ENCODE measurements at regions not wholly inside any gene's neighbourhood (a gene's known extent, or its start where the extent isn't known, plus 50 kb on each side); places are given as distances from the start of the nearest gene placed in this dataset.
"Not testable (repeated sequence)": the region's sequence is repeated elsewhere in the genome, so short reads cannot be mapped to it uniquely, and the experiment has no call there.

DNA sequence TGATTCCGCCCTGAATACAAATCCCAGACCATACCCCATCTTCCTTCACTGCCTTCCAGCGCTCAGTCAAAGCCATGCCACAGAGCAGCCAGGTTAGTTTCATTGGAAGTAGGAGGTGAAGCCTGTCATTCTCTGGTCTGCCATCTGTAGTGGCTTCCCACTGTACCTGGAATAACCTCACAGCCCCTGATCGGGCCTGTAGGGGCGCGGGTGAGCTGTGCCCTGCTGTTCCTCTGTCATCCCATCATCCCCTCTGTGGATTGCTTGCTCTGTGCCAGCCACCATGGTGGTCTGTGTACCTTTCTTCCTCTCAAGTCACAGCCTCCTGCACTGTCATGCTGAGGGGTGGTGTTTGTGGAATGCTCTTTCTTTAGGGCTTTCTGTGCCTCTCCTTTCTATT is 155.1 kb downstream of the ZNF22 start:
- DNase-seq (ENCODE audit: low spot score) = no peak
- in situ Hi-C loops (cut with MboI; ENCODE audit: low pct_unique_long_range_greater_than_20kb, low sequenced_read_pairs, unreplicated experiment) = no loop called here
- no peak for TF ChIP-seq CTCF (IDR thresholded peaks at IDR 0.05; ENCODE audit: extremely low read depth, insufficient read depth, missing control alignments)

DNA sequence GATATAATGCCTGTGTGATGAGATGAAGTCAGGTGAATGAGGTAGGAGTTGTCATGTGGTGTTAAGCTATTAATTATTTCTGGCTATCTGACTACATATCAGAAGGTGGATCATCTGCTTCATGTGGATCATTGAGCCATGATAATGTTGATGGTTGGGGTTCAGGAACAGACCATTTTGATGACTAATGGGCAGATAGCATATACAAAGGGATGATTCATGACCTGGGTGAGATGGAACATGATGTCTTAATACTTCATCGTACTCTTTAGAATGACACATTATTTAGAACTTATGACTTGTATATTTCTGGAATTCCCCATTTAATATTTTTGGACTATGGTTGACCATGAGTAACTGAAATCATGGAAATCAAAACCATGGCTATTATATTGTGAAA is 155.1 kb downstream of the OR13A1 start:
- no peak for TF ChIP-seq CTCF (IDR thresholded peaks at IDR 0.05; ENCODE audit: extremely low read depth, insufficient read depth, missing control alignments)
- in situ Hi-C loops (cut with MboI; ENCODE audit: low pct_unique_long_range_greater_than_20kb, low sequenced_read_pairs, unreplicated experiment) = no loop called here
- DNase-seq (ENCODE audit: low spot score) = no peak

- TF ChIP-seq CTCF (IDR thresholded peaks at IDR 0.05; ENCODE audit: extremely low read depth, insufficient read depth, missing control alignments) = no peak
- in situ Hi-C loops (cut with MboI; ENCODE audit: low pct_unique_long_range_greater_than_20kb, low sequenced_read_pairs, unreplicated experiment) = no loop called here
- no peak for DNase-seq (ENCODE audit: low spot score)
Observed at GRCh38 chr10:45163315-45163975, 152.0 kb downstream of the OR13A1 start.

- DNase-seq (ENCODE audit: low spot score); in situ Hi-C loops (cut with MboI; ENCODE audit: low pct_unique_long_range_greater_than_20kb, low sequenced_read_pairs, unreplicated experiment): not testable (repeated sequence)
Observed at GRCh38 chr10:45175520-45176118, 139.8 kb downstream of the OR13A1 start.

- in situ Hi-C loops (cut with MboI; ENCODE audit: low pct_unique_long_range_greater_than_20kb, low sequenced_read_pairs, unreplicated experiment) = no loop called here
- DNase-seq (ENCODE audit: low spot score) = no peak
- TF ChIP-seq CTCF (IDR thresholded peaks at IDR 0.05; ENCODE audit: extremely low read depth, insufficient read depth, missing control alignments) = no peak
Observed at GRCh38 chr10:45179691-45180090, 135.7 kb downstream of the OR13A1 start.

DNA sequence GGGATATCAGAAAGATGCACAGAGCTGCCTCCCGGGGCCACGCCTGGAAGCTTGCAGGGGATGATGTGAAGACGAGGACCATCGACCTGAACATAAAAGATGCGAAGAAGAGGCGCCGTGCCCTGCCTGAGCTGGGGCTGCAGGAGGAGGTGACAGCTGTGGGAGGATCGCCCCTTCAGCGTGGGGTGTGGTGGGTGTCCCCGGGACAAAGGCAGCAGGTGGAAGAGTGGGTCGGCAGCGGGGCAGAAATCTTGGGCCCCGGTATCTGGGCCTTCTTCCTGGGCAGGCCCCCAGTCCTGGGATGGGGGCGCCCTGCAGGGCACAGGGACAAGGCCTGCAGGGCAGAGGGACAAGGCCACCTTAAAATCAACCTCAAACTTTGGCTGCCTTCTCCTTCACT is 134.9 kb downstream of the OR13A1 start:
- in situ Hi-C loops (cut with MboI; ENCODE audit: low pct_unique_long_range_greater_than_20kb, low sequenced_read_pairs, unreplicated experiment) = no loop called here
- TF ChIP-seq CTCF (IDR thresholded peaks at IDR 0.05; ENCODE audit: extremely low read depth, insufficient read depth, missing control alignments) = no peak
- DNase-seq (ENCODE audit: low spot score) = no peak

DNA sequence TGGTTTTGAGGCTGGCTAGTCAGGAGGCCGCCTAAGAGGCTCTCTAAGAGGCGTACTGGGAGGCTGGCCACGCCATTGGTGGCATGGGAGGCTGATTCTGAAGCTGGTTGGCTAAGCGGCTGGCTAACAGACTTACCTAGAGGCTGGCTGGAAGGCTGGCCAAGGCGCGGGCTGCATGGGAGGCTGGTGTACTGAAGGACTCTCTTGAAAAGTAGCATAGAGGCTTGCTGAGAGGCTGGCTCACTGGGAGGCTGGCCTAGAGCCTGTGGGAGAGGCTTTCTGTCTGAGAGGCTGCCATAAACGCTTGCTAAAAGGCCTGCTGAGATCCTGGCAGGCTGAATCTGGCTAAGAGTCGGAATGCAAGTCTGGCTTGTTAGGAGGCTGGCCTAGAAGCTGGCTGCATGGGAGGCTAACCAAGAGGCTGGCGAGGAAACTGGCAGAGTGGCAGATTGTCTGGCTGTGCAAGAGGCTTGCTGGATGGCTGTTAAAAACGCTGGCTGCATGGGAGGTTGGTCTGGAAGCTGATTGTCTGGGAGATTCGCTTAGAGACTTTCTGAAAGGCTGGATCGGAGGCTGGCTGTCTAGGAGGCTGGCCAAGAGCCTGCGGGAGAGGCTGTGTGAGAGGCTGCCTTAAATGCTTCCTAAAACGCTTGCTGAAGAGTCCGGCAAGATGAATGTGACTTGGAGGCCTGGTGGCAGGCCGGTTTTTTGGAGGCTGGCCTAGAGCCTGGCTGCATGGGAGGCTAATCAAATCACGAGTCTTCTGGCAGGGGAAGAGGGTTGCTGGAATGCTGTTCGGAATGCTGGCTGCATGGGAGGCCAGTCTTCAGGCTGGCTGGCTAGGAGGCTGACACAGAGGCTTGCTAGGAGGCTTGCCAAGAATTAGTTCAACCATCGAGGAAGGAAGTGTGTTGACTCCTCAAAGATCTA is 134.2 kb downstream of the OR13A1 start:
- in situ Hi-C loops (cut with MboI; ENCODE audit: low pct_unique_long_range_greater_than_20kb, low sequenced_read_pairs, unreplicated experiment) = no loop called here
- DNase-seq (ENCODE audit: low spot score) = no peak
- TF ChIP-seq CTCF (IDR thresholded peaks at IDR 0.05; ENCODE audit: extremely low read depth, insufficient read depth, missing control alignments) = no peak

Measured in GM13977 (cell line).